BE2C (cell line): ENCODE measurements at regions not wholly inside any gene's neighbourhood (a gene's known extent, or its start where the extent isn't known, plus 50 kb on each side); places are given as distances from the start of the nearest gene placed in this dataset.

Source experiments
- DNase-seq: peaks from one replicate; pipeline ENCODE4 v3.0.0-alpha.2; 2020
- H3K27me3 ChIP-seq: fragments of 250-450 bp; sonication (Bioruptor Pico); 2 replicates; pipeline ENCODE4 v1.5.1; 2020; ENCODE audit warnings: mild to moderate bottlenecking
- H3K36me3 ChIP-seq: fragments of 250-450 bp; sonication (Bioruptor Pico); 2 replicates; pipeline ENCODE4 v1.5.1; 2020; ENCODE audit warnings: mild to moderate bottlenecking
- H3K4me1 ChIP-seq: fragments of 250-450 bp; sonication (Bioruptor Pico); 2 replicates; pipeline ENCODE4 v1.5.1; 2020
- H3K4me3 ChIP-seq: 2 replicates; pipeline ENCODE4 v1.5.1; 2011; ENCODE audit warnings: low read depth, low read length
- H3K9me3 ChIP-seq: fragments of 250-450 bp; sonication (Bioruptor Pico); 2 replicates; pipeline ENCODE4 v1.5.1; 2020
- TF ChIP-seq, protein P1 (sequence below): IDR thresholded peaks from 2 replicates; pipeline ENCODE4 v1.5.1; 2012; ENCODE audit warnings: mild to moderate bottlenecking, low read depth, low read length

- H3K4me3 ChIP-seq, result no peak overlapping the region
- TF ChIP-seq, protein P1, sequence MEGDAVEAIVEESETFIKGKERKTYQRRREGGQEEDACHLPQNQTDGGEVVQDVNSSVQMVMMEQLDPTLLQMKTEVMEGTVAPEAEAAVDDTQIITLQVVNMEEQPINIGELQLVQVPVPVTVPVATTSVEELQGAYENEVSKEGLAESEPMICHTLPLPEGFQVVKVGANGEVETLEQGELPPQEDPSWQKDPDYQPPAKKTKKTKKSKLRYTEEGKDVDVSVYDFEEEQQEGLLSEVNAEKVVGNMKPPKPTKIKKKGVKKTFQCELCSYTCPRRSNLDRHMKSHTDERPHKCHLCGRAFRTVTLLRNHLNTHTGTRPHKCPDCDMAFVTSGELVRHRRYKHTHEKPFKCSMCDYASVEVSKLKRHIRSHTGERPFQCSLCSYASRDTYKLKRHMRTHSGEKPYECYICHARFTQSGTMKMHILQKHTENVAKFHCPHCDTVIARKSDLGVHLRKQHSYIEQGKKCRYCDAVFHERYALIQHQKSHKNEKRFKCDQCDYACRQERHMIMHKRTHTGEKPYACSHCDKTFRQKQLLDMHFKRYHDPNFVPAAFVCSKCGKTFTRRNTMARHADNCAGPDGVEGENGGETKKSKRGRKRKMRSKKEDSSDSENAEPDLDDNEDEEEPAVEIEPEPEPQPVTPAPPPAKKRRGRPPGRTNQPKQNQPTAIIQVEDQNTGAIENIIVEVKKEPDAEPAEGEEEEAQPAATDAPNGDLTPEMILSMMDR, result no peak
- H3K27me3 ChIP-seq, result no peaks in the 10 kb centered on the region
- H3K9me3 ChIP-seq, result no peaks in the 10 kb centered on the region
- no peaks in the 10 kb centered on the region for H3K36me3 ChIP-seq
- no peak for DNase-seq
- H3K4me1 ChIP-seq, result no peaks in the 10 kb centered on the region
Observed at GRCh38 chr4:153989505-153989904, 200.6 kb upstream of the SFRP2 start.

- Histone ChIP-seq H3K9me3 (no peaks in the 10 kb centered on the region), H3K4me3 (no peak overlapping the region), H3K27me3 (no peaks in the 10 kb centered on the region), H3K4me1 (no peaks in the 10 kb centered on the region), H3K36me3 (no peaks in the 10 kb centered on the region)
- TF ChIP-seq, protein P1, result no peak
- no peak for DNase-seq
Observed at GRCh38 chr4:153988492-153989363, 199.8 kb upstream of the SFRP2 start.

DNA sequence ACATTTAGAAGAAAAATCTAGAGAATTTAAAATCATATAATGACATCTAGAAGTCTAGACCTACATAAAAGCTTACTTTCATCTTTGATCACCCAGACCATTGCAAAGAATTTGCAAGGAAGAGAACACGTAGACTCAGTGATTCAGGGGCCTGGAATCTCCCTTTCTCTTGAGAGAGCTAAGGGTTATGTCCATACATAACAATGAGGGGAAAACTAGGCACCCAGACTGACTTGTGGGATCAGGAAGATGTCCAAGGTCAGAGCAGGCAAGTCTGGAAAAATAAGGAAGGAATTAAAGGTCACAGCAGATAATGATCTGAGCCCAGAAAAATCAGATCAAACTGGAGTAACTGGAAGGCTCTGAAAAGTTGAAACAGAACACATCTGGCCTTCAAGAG is 198.4 kb upstream of the SFRP2 start:
- Histone ChIP-seq H3K27me3 (no peaks in the 10 kb centered on the region), H3K4me3 (no peak overlapping the region), H3K4me1 (no peaks in the 10 kb centered on the region), H3K9me3 (no peaks in the 10 kb centered on the region), H3K36me3 (no peaks in the 10 kb centered on the region)
- TF ChIP-seq, protein P1, result no peak
- DNase-seq, result no peak

DNA sequence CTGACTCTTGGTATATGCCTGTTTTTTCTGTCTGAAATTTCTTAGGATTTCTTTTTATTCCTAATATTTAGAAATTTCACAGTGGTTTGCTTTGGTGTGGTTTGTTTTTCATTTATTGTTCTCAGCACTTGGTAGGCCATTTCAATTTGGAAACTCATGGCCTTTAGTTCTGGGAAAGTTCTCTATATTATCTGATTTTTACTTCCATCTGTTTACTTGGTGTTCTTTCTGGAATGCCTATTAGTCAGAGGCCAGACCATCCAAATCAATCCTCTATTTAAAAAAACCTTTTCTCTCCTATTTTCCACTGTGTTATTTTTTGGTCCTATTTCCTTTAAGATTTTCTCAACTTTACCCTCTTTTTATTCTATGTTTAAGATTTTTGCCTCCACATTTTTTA is 188.1 kb upstream of the SFRP2 start:
- no peak for DNase-seq
- Histone ChIP-seq H3K27me3 (no peaks in the 10 kb centered on the region), H3K36me3 (no peaks in the 10 kb centered on the region), H3K4me1 (no peaks in the 10 kb centered on the region), H3K9me3 (no peaks in the 10 kb centered on the region), H3K4me3 (no peak overlapping the region)
- TF ChIP-seq, protein P1, result no peak

- H3K4me1 ChIP-seq, result no peaks in the 10 kb centered on the region
- no peaks in the 10 kb centered on the region for H3K36me3 ChIP-seq
- no peak for DNase-seq
- no peak overlapping the region for H3K4me3 ChIP-seq
- TF ChIP-seq, protein P1, result no peak
- no peaks in the 10 kb centered on the region for H3K27me3 ChIP-seq
- no peaks in the 10 kb centered on the region for H3K9me3 ChIP-seq
Observed at GRCh38 chr4:153974452-153974851, 185.6 kb upstream of the SFRP2 start.

DNA sequence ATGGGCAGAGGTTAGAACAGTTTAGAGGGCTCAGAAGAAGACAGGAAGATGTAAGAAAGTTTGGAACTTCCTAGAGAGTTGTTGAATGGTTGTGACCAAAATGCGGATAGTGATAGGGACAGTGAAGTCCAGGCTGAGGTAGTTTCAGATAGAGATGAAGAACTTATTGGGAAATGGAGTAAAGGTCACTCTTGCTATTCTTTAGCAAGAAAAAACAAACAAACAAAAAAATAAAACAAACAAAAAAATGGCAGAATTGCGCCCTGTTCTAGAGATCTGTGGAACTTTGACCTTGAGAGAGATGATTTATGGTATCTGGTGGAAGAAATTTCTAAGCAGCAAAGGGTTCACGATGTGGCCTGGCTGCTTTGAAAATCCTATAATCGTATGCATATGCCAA is 185.1 kb upstream of the SFRP2 start:
- Histone ChIP-seq H3K4me3 (no peak overlapping the region), H3K27me3 (no peaks in the 10 kb centered on the region), H3K9me3 (no peaks in the 10 kb centered on the region), H3K4me1 (no peaks in the 10 kb centered on the region), H3K36me3 (no peaks in the 10 kb centered on the region)
- DNase-seq, result no peak
- TF ChIP-seq, protein P1, result no peak
